HG03354 (cell line): ENCODE measurements at regions not wholly inside any gene's neighbourhood (a gene's known extent, or its start where the extent isn't known, plus 50 kb on each side); places are given as distances from the start of the nearest gene placed in this dataset.
A peak's percentile ranks its signal among the peaks of the same experiment; 100 is the strongest.

Source experiments
- ATAC-seq: cut with Tn5 transposase; IDR thresholded peaks from one replicate; pipeline ENCODE4 v1.9.1; 2021; ENCODE audit warnings: mild to moderate bottlenecking; ENCODE audit not compliant: unreplicated experiment, poor library complexity, severe bottlenecking

DNA sequence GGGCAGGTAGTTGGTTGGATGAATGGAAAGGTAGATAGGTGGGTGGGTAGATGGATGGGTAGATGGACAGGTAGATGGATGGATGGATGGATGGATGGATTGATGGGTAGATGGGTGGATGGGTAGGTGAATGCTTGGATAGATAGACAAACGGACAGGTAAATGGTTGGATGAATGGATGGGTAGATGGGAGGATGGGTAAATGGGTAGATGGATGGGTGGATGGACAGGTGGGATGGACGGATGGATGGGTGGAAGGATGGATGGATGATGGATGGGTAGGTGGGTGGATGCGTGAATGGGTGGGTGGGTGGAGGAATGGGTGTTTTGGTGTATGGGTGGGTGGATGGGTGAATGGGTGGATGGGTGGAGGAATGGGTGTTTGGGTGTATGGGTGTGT is 50.1 kb upstream of the ASAP2 start:
- no peak for ATAC-seq

DNA sequence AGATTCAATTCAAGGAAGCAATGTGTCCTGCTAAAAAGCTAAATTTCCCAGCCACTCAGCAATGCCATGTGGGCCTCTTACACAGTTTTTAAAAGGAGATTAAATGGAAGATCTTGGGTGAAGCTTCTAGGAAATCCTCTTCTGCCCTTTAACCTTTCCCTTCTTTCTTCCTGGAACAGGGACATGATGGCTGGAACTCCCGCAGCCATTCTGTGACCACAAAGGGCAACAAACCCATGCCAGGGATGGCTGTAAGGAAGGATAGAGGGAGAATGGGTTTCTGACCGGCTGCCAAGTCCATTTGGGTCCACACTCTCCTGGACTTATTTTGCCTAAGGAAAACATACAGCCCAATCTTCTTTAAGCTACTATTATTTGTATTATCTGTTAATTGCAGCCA is 52.6 kb upstream of the ASAP2 start:
- no peak for ATAC-seq

DNA sequence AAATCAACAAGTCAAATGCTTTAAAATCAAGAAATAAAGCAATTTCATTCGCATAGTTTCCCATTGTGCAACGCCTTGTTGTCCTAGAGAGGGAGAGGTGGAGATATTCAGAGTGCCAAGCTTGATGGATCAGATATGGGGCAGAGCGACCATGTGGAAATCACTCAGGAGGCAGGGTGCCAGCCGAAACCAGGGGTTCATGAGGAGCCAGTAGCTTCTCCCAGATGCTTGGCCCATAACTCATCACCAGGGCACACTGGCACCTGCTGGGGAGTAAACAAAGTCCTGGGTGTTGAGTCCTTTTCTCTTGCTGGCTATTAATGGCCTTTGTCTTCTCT is 53.0 kb upstream of the ASAP2 start:
- no peak for ATAC-seq

DNA sequence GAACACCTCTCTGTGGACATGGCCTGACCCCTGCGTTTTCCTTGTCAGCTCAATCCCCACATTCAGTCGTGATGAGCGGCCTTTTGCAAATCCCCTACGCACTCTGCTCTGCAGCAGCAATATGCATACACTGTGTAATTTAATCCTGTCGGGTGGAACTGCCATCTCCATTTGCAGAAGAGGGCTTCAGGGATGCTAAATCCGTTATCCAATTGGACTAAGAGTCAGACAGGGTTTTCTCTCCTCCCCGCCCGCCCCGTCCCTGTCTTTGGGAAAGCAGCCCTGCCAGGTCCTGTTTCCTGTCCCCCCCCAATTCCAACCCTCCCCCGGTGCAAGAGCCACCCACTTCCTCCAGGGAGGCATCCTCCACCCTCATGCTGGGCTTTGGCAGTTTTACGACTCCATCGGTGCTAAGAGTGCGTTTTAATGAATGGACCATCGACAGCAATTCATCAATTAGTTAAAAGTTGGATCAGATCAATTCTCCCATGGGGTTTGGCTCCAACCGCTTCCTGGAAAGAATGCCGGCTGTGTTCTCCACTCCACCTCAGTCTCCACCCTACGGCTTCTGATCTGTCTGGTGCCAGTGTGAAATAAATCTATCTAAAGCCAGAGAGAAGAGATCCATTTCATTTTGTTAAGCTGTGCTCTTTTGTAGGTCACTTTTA is 53.5 kb upstream of the ASAP2 start:
- ATAC-seq = no peak

DNA sequence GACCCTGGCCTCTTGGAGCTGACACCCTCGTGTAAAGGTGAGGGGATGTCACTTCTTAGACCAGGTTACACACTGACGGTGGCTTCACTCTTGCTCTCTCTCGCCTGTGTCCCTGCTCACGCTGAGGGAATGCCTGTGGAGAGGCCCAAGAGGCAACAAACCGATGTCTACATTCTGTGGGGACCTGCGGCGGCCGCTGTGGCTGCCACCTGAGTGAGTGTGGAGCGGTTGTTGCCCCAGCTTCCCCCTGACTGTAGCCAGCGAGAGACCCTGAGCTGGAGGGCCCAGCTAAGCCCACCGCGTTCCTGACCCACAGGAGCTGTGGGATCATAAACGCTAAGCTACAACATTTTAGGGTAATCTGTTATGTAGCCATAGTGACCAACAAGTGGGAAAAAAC is 55.7 kb upstream of the ASAP2 start:
- ATAC-seq = no peak

DNA sequence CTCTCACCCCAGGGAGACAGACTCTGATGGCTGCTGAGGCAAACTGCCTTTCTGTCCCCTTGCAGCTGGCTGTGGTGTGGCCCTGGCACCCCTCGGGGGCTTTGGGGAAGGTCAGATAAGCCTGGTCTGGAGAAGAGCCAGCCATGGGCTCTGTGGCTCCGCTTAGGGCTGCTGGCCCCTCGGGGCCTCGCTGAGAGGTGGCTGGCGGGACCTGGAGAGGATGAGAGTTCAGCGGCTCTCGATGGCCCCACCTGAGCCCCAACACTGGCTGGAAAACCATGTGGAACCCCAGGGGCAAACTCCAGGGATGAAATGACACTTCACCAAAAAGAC is 56.1 kb upstream of the ASAP2 start:
- ATAC-seq = no peak

DNA sequence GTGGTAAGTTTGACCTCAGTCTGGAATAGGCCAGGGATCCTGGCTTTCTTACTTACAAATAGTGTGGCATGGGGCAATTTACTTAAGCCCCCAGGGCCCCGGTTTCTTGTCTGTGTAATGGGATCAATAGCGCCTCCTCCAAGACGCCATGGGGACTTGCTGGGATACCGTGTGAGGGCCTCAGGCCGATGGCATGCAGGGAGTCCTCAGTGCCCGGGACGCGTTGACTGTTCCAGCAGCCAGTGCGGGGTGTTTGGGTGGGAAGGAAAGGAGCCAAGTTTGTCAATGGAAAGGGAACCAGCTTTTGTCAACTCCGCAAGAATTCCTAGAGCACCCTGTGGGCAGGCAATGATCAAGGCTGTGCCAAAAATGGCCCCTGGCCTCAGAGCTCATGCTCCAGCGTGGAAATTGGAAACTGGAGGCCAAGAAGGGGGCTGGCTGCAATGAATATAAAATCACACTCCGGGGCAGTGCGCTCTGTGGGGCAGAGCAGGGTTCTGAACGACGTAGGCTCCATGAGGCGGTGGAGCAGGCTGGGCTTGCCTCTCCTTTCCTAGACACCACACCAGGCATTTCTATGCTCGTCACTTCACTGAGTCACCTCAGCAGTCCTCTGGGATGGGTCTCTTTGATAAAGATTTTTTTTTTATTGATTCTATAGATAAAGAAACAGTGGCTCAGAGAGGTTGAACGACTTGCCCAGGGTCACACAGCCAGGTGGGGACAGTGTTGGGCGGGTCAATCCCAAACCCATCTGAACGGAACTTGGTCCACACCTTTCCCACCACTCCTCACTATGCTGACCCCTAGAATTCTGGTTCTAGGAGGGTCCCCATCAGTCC is 56.7 kb upstream of the ASAP2 start:
- no peak for ATAC-seq

DNA sequence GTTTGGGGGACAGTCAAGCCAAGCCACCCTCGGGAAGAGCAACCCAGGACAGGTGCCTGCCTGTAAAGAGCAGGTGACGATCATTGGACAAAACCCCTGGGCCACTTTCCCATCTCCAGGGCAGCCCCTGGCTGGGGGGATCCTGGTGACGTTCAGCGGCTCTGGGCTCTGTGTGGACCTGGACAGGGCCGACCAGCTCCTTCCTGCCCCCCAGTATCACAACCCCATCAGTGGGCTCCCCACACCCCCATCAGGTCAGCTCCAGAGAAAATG is 57.3 kb upstream of the ASAP2 start:
- ATAC-seq = no peak

DNA sequence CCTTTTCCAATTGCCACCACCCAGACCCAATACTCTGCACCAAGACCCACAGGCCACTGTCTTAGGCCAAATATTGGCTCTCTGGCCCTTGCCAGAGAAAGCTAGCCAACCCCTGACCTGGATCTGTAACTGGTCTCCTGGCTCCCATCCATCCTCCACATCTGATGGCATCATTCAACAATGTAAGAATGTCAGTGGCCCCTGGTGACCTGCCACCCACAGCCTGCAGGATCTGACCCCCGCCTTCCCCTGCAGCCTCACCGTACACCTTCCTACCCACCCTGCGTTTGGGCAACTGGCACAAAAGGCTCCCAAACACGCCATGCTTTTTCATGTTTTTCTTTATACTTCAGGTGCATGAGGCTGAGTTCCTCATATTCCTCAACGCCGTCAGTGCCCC is 60.0 kb upstream of the ASAP2 start:
- no peak for ATAC-seq

DNA sequence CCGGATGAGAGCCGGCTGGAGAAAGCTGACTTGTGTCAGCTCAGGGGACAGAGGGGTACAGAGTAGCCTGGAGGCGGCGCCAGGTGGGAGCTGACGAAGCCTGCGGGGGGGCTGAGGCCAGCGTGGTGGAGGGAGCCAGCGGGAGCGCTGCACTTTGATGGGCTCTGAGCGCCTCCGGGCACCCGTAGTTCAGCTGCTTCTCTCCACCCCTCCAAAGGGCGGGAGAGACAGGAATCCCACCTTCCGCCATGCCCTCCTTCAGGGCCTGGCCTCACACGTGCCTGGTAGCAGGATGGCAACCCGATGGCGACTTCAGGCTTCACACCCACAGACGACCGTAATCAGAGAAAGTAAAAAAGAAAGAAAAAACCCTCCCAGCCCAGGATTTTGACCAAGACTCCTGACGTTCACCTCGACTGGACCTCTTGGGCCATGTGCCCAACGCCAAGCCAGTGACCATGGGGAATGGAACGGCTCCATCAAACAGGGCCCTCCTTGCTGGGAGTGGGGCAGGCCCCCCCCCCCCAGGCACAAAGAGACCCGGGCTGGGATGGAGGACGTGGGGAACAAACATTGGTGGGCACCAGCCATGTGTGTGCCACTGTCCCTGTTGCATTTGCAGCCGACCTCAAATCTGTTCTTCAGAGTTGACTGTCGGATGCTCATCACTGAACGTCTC is 60.7 kb upstream of the ASAP2 start:
- no peak for ATAC-seq

DNA sequence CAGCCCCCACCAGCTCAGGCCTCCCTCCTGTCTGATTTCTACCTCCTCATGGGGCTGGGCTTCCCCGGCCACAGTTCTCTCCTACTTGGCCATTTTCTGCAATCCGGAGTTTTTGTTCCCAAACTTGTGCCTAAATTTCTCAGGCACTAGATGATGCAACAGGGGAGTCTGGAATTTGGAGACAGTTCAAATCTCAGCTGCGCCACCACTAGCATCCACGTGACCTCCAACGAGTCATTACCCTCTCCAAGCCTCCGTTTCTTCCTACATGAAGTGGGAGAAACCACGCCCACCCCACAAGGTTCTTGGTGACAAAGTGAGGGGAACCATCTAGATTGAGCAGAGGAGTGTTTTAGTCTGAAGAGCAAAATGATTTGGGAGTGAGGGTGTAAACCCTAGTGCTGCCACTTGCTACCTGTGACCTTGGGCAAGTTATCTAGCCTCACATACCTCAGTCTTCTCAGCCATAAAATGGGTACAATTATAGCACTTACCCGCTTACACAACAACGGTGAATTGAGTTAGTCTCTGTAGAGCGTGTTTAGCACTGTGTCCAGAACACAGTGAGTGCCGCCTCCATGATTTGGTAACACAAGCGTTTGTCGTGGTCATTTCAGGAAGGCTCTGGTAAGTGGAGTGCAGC is 61.4 kb upstream of the ASAP2 start:
- no peak for ATAC-seq

DNA sequence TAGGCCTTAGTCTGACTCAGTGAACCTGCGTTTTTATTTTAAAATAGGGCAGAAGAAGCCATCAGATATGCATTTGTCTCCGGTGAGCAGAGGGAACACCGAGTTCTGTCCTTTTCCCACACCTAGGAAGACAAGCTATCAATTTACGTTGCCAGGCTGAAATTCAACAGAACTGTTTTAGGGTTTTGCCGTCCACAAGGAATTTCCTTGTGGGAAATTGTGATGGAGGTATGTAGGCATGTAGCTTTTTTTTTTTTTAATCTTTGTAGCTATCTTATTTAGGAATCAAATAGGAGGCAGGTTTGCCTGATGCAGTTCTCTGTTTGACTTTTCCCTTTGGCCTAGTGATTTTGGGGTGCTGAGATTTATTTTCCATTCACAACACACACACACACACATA is 62.0 kb upstream of the ASAP2 start:
- no peak for ATAC-seq

DNA sequence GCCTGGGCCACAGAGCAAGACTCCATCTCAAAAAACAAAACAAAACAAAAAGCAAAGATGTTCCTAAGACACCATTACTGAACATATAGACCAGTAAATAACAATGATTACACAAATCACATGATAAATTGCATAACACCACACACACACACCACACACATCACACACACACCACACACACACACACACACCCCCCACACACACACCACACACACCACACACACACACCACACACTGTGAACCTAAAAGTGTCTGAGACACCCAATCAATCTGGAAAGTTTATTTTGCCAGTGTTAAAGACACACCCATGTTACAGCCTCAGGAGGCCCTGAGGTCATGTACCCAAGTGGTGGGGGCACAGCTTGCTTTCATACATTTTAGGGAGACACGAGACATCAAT is 62.6 kb upstream of the ASAP2 start:
- no peak for ATAC-seq

DNA sequence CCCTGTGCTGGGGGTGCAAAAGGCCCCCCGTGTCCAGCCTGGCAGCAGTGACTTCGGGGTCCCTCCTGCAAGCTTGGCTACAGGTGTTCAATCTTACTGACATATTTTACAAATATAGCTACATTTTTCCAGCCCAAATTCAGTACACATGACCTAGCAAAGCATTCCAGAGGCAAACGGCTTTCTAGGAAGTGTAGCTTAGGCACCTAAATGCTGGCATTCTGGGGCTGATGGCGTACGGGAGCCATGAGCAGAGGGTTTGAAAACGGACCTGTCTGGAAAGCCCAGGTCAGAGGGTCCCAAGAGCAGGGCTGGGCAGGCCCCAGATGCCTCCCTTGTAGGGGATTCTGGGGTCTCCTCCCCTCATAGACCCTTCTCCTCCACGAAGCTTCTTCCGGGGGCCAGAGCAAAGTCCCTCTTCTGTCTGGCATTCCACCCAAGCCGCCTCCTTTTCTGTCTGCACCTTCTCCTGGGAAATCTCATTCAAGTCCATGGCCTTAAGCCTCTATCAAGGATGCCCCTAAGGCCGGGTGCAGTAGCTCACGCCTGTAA is 63.3 kb upstream of the ASAP2 start:
- ATAC-seq = no peak

DNA sequence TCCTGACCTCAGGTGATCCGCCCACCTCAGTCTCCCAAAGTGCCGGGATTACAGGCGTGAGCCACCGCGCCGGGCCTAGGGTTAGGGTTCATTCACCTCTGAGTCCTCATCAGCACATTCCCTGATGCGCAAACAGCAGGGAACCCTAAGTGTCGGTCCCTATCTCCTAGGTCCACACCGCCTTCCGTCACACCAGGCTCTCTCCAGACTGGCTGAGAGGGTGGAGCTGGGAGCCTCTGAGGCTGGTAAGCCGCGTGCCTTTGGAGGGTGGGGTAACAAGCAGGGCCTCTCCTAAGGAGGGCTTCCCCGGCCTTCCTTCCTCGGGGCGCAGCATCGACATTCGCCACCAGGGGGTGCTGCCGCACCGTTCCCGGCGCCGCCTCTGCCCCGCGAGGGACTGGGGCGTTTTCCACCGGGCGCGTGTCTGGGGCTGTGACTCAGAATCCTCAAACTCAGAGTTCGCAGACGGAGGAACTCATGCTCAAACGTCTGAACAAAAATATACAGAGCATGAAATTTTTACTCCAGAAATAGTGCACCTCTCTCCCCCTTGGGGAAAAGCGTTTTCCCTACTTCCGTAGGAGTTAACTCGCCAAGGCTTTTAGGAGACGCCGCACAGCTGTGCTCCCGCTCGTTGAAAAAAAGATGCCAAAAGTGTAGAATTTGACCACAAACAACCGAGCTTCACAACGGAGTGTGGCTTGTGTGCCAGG is 63.9 kb upstream of the ASAP2 start:
- ATAC-seq = peak; percentile 88

DNA sequence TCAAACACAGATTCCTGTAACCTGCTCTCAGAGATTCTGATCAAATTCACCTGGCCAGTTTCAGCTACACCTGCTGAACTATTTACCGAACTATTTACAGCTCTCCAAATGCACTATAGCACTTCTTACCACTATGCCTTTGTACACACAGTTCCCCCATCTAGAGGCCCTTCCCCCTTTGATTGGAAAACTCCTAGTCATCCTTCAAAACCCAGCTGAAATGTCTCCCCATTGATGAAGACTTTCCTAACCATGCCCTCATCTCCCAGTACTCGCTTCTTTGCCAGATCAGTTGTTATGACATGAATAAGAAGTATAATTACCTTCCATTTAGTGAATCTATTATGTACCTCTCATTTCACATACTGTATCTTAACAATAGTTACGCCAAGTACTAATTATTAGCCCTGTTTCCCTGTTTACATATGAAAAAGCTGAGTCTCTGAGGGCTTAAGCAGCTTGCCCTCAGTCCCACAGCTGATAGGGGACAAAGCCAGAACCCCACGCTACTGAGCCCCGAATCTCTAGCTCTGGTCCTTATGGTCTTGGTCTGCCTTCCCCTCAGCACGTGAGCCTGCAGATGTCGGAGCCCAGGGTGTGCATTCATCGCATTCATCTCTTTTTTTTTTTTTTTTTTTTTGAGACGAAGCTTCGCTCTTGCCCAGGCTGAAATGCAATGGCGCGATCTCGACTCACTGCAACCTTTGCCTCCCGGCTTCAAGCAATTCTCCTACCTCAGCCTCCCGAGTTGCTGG is 64.7 kb upstream of the ASAP2 start:
- no peak for ATAC-seq

DNA sequence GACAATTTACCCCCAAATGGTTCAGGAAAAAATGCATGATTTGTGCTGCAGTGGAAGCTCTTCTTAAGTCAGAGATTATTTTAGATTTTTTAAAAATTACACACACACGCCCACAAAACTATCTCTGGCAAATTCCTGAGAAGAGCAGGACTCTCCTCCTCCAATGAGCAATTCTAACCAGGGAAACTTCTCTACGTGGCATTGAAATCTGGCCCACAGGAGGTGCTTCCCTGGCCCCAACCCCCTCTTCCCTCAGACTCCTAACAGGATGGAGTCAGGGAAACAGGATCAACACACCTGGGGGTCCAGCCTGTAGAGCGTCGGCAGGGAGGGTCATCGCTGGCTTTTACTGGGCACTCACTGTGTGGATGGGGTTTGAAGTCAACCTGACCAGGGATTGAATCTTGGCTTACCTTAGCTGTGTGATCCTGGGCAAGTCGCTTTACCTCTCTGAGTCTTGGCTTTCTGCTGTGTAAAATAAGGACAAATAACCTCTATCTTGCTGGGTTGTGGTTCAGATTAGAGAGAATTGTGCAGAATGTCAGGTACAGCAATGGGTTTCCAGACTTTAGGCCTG is 65.4 kb upstream of the ASAP2 start:
- no peak for ATAC-seq

DNA sequence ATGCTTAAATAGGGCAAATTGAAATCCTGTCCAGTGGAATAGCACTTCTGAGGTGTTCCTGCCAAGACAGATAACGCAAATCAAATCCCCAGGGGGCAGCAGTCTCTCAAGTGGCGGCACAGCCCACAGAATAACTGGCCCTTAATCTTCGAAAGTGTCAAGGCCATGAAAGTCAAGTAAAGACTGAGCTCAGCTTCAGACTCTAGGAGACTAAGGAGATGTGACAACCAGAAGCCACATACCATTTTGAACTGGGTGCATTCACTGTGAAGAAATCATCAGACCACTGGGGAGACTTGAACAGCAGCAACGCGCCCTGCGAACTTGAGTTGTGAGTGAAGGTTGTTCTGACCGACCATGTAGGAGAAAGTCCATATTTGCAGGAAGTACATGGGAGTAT is 66.0 kb upstream of the ASAP2 start:
- ATAC-seq = no peak
